RWPE2 (cell line): ENCODE measurements at regions not wholly inside any gene's neighbourhood (a gene's known extent, or its start where the extent isn't known, plus 50 kb on each side); places are given as distances from the start of the nearest gene placed in this dataset.

Experiments used
- ATAC-seq: fragments of 200-7000 bp; cut with Tn5 transposase; 3 replicates; pipeline ENCODE4 v1.9.1; 2021; ENCODE audit warnings: low read depth
- DNase-seq: peaks from one replicate; pipeline ENCODE4 v3.0.0-alpha.2; 2020; ENCODE audit warnings: low spot score
- H3K27ac ChIP-seq: fragments of 450-650 bp; 2 replicates; pipeline ENCODE4 v1.5.1; 2017; ENCODE audit warnings: mild to moderate bottlenecking; ENCODE audit not compliant: poor library complexity, severe bottlenecking
- H3K27me3 ChIP-seq: fragments of 250-450 bp; sonication (Bioruptor Pico); 2 replicates; pipeline ENCODE4 v1.5.1; 2021; ENCODE audit warnings: mild to moderate bottlenecking, moderate library complexity; ENCODE audit not compliant: insufficient read depth, poor library complexity, severe bottlenecking
- H3K36me3 ChIP-seq: fragments of 250-450 bp; sonication (Bioruptor Pico); 2 replicates; pipeline ENCODE4 v1.5.1; 2020; ENCODE audit warnings: low read depth, mild to moderate bottlenecking, moderate library complexity
- H3K4me1 ChIP-seq: fragments of 250-450 bp; sonication (Bioruptor Pico); 2 replicates; pipeline ENCODE4 v1.5.1; 2021; ENCODE audit warnings: mild to moderate bottlenecking, moderate library complexity; ENCODE audit not compliant: insufficient read depth, poor library complexity, severe bottlenecking
- H3K4me3 ChIP-seq: fragments of 250-450 bp; sonication (Bioruptor Pico); 2 replicates; pipeline ENCODE4 v1.5.1; 2021; ENCODE audit warnings: mild to moderate bottlenecking, moderate library complexity; ENCODE audit not compliant: severe bottlenecking
- H3K9me3 ChIP-seq: fragments of 250-450 bp; sonication (Bioruptor Pico); 2 replicates; pipeline ENCODE4 v1.5.1; 2021; ENCODE audit warnings: mild to moderate bottlenecking, moderate library complexity; ENCODE audit not compliant: severe bottlenecking
- CTCF ChIP-seq: fragments of 450-650 bp; IDR thresholded peaks from one replicate; pipeline ENCODE4 v1.5.1; 2017; ENCODE audit warnings: mild to moderate bottlenecking, moderate library complexity; ENCODE audit not compliant: poor library complexity, severe bottlenecking

- Histone ChIP-seq H3K9me3 (no peaks in the 10 kb centered on the region), H3K27me3 (no peaks in the 10 kb centered on the region), H3K27ac (no peak overlapping the region), H3K4me3 (no peak overlapping the region), H3K36me3 (no peaks in the 10 kb centered on the region), H3K4me1 (peaks cover 9% of the 10 kb centered on the region)
- DNase-seq (no peak), ATAC-seq (no peak)
- no peak for TF ChIP-seq CTCF
Measured at GRCh38 chr10:121405096-121405495, 193.1 kb downstream of the FGFR2 start.

- ATAC-seq (no peak), DNase-seq (no peak)
- Histone ChIP-seq H3K4me3 (no peak overlapping the region), H3K27ac (no peak overlapping the region), H3K9me3 (no peaks in the 10 kb centered on the region), H3K27me3 (no peaks in the 10 kb centered on the region), H3K4me1 (peaks cover 9% of the 10 kb centered on the region), H3K36me3 (no peaks in the 10 kb centered on the region)
- no peak for TF ChIP-seq CTCF
Measured at GRCh38 chr10:121405549-121405948, 192.7 kb downstream of the FGFR2 start.

GRCh38 chr10:121405953-121406352, 192.3 kb downstream of the FGFR2 start:
- ATAC-seq (no peak), DNase-seq (no peak)
- no peak overlapping the region for H3K4me3 ChIP-seq
- no peaks in the 10 kb centered on the region for H3K36me3 ChIP-seq
- H3K27me3 ChIP-seq: no peaks in the 10 kb centered on the region
- H3K4me1 ChIP-seq: peaks cover 9% of the 10 kb centered on the region
- H3K27ac ChIP-seq: no peak overlapping the region
- TF ChIP-seq CTCF: no peak
- no peaks in the 10 kb centered on the region for H3K9me3 ChIP-seq

GRCh38 chr10:121406823-121407545, 191.3 kb downstream of the FGFR2 start:
- Histone ChIP-seq H3K27me3 (no peaks in the 10 kb centered on the region), H3K4me3 (no peak overlapping the region), H3K4me1 (peaks cover 9% of the 10 kb centered on the region), H3K36me3 (no peaks in the 10 kb centered on the region), H3K9me3 (no peaks in the 10 kb centered on the region), H3K27ac (no peak overlapping the region)
- peak; percentile 82 for ATAC-seq
- DNase-seq: no peak
- TF ChIP-seq CTCF: no peak

- TF ChIP-seq CTCF: no peak
- no peak overlapping the region for H3K4me3 ChIP-seq
- H3K4me1 ChIP-seq: peaks cover 9% of the 10 kb centered on the region
- ATAC-seq: no peak
- DNase-seq: no peak
- H3K27me3 ChIP-seq: no peaks in the 10 kb centered on the region
- H3K36me3 ChIP-seq: no peaks in the 10 kb centered on the region
- no peaks in the 10 kb centered on the region for H3K9me3 ChIP-seq
- H3K27ac ChIP-seq: no peak overlapping the region
Measured at GRCh38 chr10:121409466-121410104, 188.7 kb downstream of the FGFR2 start.
